SU-DHL-6 (cell line): ENCODE measurements at regions not wholly inside any gene's neighbourhood (a gene's known extent, or its start where the extent isn't known, plus 50 kb on each side); places are given as distances from the start of the nearest gene placed in this dataset.

Experiments
- H2AFZ ChIP-seq: fragments of 200-600 bp; sonication (generic); 2 replicates; pipeline ENCODE4 v1.6.1; 2014; ENCODE audit warnings: low read depth, mild to moderate bottlenecking, moderate library complexity, mixed read lengths, antibody characterized with exemption, low read length; ENCODE audit not compliant: severe bottlenecking
- H3F3A ChIP-seq: fragments of 200-600 bp; shearing (Covaris generic); 2 replicates; pipeline ENCODE4 v1.6.0; 2016; ENCODE audit warnings: antibody characterized with exemption, mild to moderate bottlenecking; ENCODE audit not compliant: insufficient read depth
- H3K27ac ChIP-seq: fragments of 200-600 bp; sonication (generic); 2 replicates; pipeline ENCODE4 v1.5.1; 2016; ENCODE audit warnings: low read depth, mild to moderate bottlenecking, low read length, moderate library complexity, mixed read lengths
- H3K27me3 ChIP-seq: fragments of 200-600 bp; sonication (generic), shearing (Covaris generic); 2 replicates; pipeline ENCODE4 v1.6.0; 2014; ENCODE audit warnings: mild to moderate bottlenecking, low read length
- H3K36me3 ChIP-seq: fragments of 200-600 bp; sonication (generic); 2 replicates; pipeline ENCODE4 v1.6.1; 2014; ENCODE audit warnings: mild to moderate bottlenecking, low read length, mixed read lengths
- H3K4me2 ChIP-seq: fragments of 300-600, 200-600 bp; shearing (Covaris generic), sonication (generic); 2 replicates; pipeline ENCODE4 v1.6.0; 2014; ENCODE audit warnings: low read length, low read depth, mild to moderate bottlenecking; ENCODE audit not compliant: poor library complexity, severe bottlenecking
- H3K4me3 ChIP-seq: fragments of 200-600 bp; sonication (generic); 2 replicates; pipeline ENCODE4 v1.5.1; 2014; ENCODE audit warnings: antibody characterized with exemption, low read length, mild to moderate bottlenecking, mixed read lengths; ENCODE audit not compliant: insufficient read depth, poor library complexity, severe bottlenecking
- H3K79me2 ChIP-seq: fragments of 200-600 bp; sonication (generic); 2 replicates; pipeline ENCODE4 v1.6.1; 2014; ENCODE audit warnings: mild to moderate bottlenecking, low read length, moderate library complexity; ENCODE audit not compliant: insufficient read depth
- H3K9ac ChIP-seq: fragments of 200-600 bp; sonication (generic); 2 replicates; pipeline ENCODE4 v1.7.0; 2014; ENCODE audit warnings: mild to moderate bottlenecking, low read length
- H3K9me2 ChIP-seq: fragments of 200-600 bp; sonication (generic); replicated peaks from 2 replicates; pipeline ENCODE4 v1.6.1; 2014; ENCODE audit warnings: low read length; ENCODE audit not compliant: insufficient read depth
- H3K9me3 ChIP-seq: fragments of 200-600 bp; sonication (generic); 2 replicates; pipeline ENCODE4 v1.6.1; 2014; ENCODE audit warnings: low read length, mixed read lengths; ENCODE audit not compliant: insufficient read depth
- H4K20me1 ChIP-seq: fragments of 200-600 bp; sonication (generic); 2 replicates; pipeline ENCODE4 v1.6.1; 2014; ENCODE audit warnings: low read depth, mild to moderate bottlenecking, antibody characterized with exemption, low read length, moderate library complexity, mixed read lengths
- EZH2phosphoT487 ChIP-seq: fragments of 200-600 bp; sonication (generic), shearing (Covaris generic); conservative IDR thresholded peaks from 2 replicates; pipeline ENCODE4 v1.6.1; 2018; ENCODE audit warnings: mild to moderate bottlenecking, antibody characterized with exemption, low read length, moderate library complexity, mixed read lengths
- TF ChIP-seq, protein P1 (sequence below): fragments of 200-600 bp; sonication (generic); IDR thresholded peaks from one replicate; pipeline ENCODE4 v1.5.1; 2017; ENCODE audit warnings: antibody characterized with exemption, mild to moderate bottlenecking, low read length, moderate library complexity; ENCODE audit not compliant: insufficient read depth, poor library complexity, severe bottlenecking

- no peak overlapping the region for H3K9ac ChIP-seq
- peaks cover 3% of the 10 kb centered on the region; the same call in 1 of the 2 replicates for H3K27me3 ChIP-seq
- no peak for TF ChIP-seq EZH2phosphoT487
- TF ChIP-seq, protein P1, sequence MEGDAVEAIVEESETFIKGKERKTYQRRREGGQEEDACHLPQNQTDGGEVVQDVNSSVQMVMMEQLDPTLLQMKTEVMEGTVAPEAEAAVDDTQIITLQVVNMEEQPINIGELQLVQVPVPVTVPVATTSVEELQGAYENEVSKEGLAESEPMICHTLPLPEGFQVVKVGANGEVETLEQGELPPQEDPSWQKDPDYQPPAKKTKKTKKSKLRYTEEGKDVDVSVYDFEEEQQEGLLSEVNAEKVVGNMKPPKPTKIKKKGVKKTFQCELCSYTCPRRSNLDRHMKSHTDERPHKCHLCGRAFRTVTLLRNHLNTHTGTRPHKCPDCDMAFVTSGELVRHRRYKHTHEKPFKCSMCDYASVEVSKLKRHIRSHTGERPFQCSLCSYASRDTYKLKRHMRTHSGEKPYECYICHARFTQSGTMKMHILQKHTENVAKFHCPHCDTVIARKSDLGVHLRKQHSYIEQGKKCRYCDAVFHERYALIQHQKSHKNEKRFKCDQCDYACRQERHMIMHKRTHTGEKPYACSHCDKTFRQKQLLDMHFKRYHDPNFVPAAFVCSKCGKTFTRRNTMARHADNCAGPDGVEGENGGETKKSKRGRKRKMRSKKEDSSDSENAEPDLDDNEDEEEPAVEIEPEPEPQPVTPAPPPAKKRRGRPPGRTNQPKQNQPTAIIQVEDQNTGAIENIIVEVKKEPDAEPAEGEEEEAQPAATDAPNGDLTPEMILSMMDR = no peak
- H3K9me3 ChIP-seq = no peaks in the 10 kb centered on the region
- H4K20me1 ChIP-seq = no peaks in the 10 kb centered on the region
- no peak overlapping the region for H2AFZ ChIP-seq
- no peak overlapping the region for H3K27ac ChIP-seq
- no peaks in the 10 kb centered on the region for H3K36me3 ChIP-seq
- no peaks in the 10 kb centered on the region for H3F3A ChIP-seq
- no peaks in the 10 kb centered on the region for H3K79me2 ChIP-seq
- no peak overlapping the region for H3K4me2 ChIP-seq
- H3K4me3 ChIP-seq = no peak overlapping the region
- H3K9me2 ChIP-seq = no peaks in the 10 kb centered on the region
Measured at GRCh38 chr6:3618642-3619041, 132.9 kb downstream of the PXDC1 start.

DNA sequence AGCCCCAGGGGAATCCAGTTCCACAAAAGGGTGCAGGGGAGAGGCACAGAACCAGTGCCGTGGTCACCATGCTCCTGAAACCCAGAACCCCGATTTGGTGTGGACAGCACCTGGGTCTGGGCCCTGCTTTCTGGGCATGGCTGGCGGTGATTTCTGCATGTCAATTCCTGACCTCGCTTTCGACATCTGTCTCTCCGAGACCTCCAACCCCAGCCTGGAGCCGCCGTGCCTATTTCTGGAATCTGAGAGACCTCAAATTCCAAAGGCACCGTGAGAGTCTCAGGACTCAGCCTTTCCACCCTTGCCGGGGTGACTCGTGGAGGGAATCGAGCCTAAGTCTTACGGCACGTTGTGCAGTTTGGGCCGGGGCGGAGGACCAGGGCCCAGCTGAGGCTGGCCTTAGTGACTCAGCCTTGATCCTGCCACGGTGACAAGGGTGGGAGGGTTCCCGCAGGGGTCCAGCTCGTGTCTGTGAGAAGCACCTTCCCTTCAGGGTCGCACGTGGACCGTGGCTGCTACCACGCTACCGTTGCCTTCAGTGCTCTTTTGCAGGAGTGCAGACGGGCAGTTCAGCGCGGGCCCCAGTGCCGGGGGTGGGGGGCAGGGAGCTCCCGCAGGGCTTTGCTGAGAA lies 133.7 kb downstream of the PXDC1 start:
- Histone ChIP-seq H3K9ac (no peak overlapping the region), H3F3A (no peaks in the 10 kb centered on the region), H3K4me3 (no peak overlapping the region), H3K27ac (no peak overlapping the region), H3K9me2 (no peaks in the 10 kb centered on the region), H4K20me1 (no peaks in the 10 kb centered on the region), H3K27me3 (peaks cover 3% of the 10 kb centered on the region; the same call in 1 of the 2 replicates), H3K36me3 (no peaks in the 10 kb centered on the region), H3K4me2 (no peak overlapping the region), H2AFZ (no peak overlapping the region), H3K9me3 (no peaks in the 10 kb centered on the region), H3K79me2 (no peaks in the 10 kb centered on the region)
- TF ChIP-seq EZH2phosphoT487 = no peak
- TF ChIP-seq, protein P1 = no peak

DNA sequence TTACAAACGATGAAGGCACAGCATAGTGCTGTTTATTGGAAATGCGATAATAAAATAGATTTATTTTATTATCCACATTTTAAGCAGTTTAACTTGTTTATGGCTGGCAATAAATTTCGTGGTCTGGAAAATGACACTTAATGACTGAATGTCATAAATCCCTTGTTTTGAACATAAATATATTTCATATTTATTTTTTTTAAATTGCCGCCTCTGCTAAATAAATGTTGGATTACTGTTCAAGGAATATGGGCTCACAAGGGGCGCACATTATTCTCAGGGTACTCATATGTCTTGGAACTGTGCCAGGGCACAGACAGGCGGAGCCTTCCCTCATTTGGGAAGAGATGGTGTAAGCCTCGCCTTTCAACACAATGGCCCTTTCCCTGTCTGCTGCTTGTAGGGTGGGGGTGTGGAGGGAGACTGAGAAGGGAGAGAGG lies 134.3 kb downstream of the PXDC1 start:
- H3K4me3 ChIP-seq = no peak overlapping the region
- H3K4me2 ChIP-seq = no peak overlapping the region
- H3K9me3 ChIP-seq = no peaks in the 10 kb centered on the region
- no peaks in the 10 kb centered on the region for H3F3A ChIP-seq
- no peak overlapping the region for H3K9ac ChIP-seq
- peaks cover 3% of the 10 kb centered on the region; the same call in 1 of the 2 replicates for H3K27me3 ChIP-seq
- no peak overlapping the region for H3K27ac ChIP-seq
- no peaks in the 10 kb centered on the region for H3K9me2 ChIP-seq
- H3K36me3 ChIP-seq = no peaks in the 10 kb centered on the region
- no peak overlapping the region for H2AFZ ChIP-seq
- no peaks in the 10 kb centered on the region for H4K20me1 ChIP-seq
- no peaks in the 10 kb centered on the region for H3K79me2 ChIP-seq
- TF ChIP-seq EZH2phosphoT487 = no peak
- TF ChIP-seq, protein P1 = no peak
